Esophagus (tissue), 2 donors: ENCODE measurements at regions not wholly inside any gene's neighbourhood (a gene's known extent, or its start where the extent isn't known, plus 50 kb on each side); places are given as distances from the start of the nearest gene placed in this dataset.
"Not testable (repeated sequence)": the region's sequence is repeated elsewhere in the genome, so short reads cannot be mapped to it uniquely, and the experiment has no call there.

Source experiments
- H3K27ac ChIP-seq, 2 donors: one replicate each; pipeline ENCODE4 v1.5.1; 2013; ENCODE audit warnings: low read depth in 2 of 2, mild to moderate bottlenecking in 2 of 2, inconsistent platforms in 1 of 2, low read length in 1 of 2, moderate library complexity in 1 of 2
- H3K27me3 ChIP-seq, 2 donors: one replicate each; pipeline ENCODE4 v1.6.1; 2013; ENCODE audit warnings: low read length in 2 of 2, control low read depth in 1 of 2, mild to moderate bottlenecking in 1 of 2; ENCODE audit not compliant: insufficient read depth in 2 of 2, control insufficient read depth in 1 of 2
- H3K36me3 ChIP-seq, 2 donors: one replicate each; pipeline ENCODE4 v1.6.1; 2013; ENCODE audit warnings: low read length in 1 of 2; ENCODE audit not compliant: control insufficient read depth in 2 of 2, insufficient read depth in 2 of 2
- H3K4me1 ChIP-seq, 2 donors: one replicate each; pipeline ENCODE4 v1.6.1; 2013; ENCODE audit warnings: low read length in 1 of 2; ENCODE audit not compliant: control insufficient read depth in 2 of 2, insufficient read depth in 2 of 2
- H3K4me3 ChIP-seq, 2 donors: one replicate each; pipeline ENCODE4 v1.5.1; 2013; ENCODE audit warnings: low read length in 2 of 2, mild to moderate bottlenecking in 2 of 2, low read depth in 1 of 2, moderate library complexity in 1 of 2
- H3K9me3 ChIP-seq, 2 donors: one replicate each; pipeline ENCODE4 v1.6.1; 2013; ENCODE audit warnings: mild to moderate bottlenecking in 2 of 2, low read depth in 1 of 2, low read length in 1 of 2, moderate library complexity in 1 of 2; ENCODE audit not compliant: control insufficient read depth in 2 of 2, insufficient read depth in 1 of 2
- WGBS, 2 donors: extraction: QIAGEN DNeasy Blood & Tissue Kit; methylation state at CpG; one replicate each; pipeline ENCODE4 v1.1.7; 2013; 5-methylcytosine and 5-hydroxymethylcytosine counted together
- donor health status: healthy with polysubstance abuse.
- donor health status: Bipolar disorder and iron deficiency.

DNA sequence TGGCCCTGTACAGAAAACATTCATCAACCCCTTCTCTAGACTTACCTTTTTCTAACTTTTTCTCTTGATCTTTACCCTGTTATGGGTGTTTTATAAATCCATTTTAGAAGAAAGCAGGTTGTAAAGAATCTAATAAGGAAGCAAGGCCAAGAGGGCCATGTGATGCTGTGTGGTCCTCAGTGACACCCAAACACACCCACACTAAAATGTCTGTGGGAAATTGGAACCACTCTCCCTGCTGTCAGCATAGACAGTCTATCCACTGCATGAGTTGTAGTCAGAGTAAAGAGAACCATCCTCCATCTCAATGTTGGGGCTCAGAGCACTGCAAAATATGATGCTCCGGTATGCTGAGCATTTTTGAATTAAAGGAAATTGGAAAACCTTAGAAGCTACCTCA, 235.5 kb downstream of the SKIDA1 start:
- H3K27ac ChIP-seq, result no peak overlapping the region
- no peaks in the 10 kb centered on the region for H3K27me3 ChIP-seq
- H3K4me1 ChIP-seq, result peaks cover 0 to 2% of the 10 kb centered on the region in 2 donors
- no peaks in the 10 kb centered on the region for H3K36me3 ChIP-seq
- H3K4me3 ChIP-seq, result no peak overlapping the region
- WGBS, 2 donors, result 96 to 98% methylated on average over 1 of the region's 1 CpG
- H3K9me3 ChIP-seq, result no peaks in the 10 kb centered on the region

DNA sequence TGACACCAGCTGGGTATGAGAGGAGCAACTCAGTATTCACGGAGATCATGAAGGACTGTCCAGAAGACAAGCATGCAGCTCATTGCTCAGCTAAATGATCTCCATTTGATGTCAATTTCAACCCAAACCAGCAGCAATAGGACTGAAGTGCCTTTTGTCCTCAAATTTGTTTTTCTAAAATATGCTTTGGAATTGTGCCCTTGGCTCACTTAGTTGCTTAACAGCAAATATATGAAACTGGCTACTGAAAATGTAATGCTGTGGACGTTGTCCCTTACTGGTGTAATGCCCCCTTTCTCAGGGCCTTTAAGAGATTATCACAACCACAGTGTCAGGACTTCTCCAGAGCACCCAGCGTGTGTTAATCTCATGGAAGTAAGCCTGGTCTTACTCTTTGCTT, 236.2 kb downstream of the SKIDA1 start:
- H3K9me3 ChIP-seq, result no peaks in the 10 kb centered on the region
- H3K36me3 ChIP-seq, result no peaks in the 10 kb centered on the region
- 82 to 84% methylated on average over 3 of the region's 3 CpGs for WGBS, 2 donors
- H3K4me3 ChIP-seq, result no peak overlapping the region
- H3K27me3 ChIP-seq, result no peaks in the 10 kb centered on the region
- no peak overlapping the region for H3K27ac ChIP-seq
- peaks cover 0 to 2% of the 10 kb centered on the region in 2 donors for H3K4me1 ChIP-seq

- Histone ChIP-seq H3K27me3 (no peaks in the 10 kb centered on the region), H3K9me3 (no peaks in the 10 kb centered on the region), H3K4me1 (no peaks in the 10 kb centered on the region), H3K27ac (no peak overlapping the region), H3K36me3 (no peaks in the 10 kb centered on the region), H3K4me3 (no peak overlapping the region)
- WGBS, 2 donors, result 83 to 87% methylated on average over 4 of the region's 4 CpGs
Observed at GRCh38 chr10:21285742-21286331, 239.6 kb downstream of the SKIDA1 start.

DNA sequence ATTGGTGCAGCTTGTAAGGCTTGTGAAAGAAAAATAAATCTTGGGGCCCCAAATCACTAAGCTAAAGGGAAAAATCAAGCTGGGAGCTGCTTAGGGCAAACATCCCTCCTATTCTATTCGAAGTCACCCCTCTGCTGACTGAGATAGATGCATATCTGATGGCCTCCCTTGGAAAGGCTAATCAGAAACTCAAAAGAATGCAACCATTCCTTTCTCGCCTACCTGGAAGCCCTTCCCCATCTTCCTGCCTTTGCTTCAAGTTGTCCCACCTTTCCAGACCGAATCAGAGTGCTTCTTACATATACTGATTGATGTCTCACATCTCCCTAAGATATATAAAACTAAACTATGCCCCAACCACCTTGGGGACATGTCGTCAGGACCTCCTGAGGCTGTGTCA, 240.3 kb downstream of the SKIDA1 start:
- Histone ChIP-seq H3K4me1 (no peaks in the 10 kb centered on the region), H3K27me3 (no peaks in the 10 kb centered on the region), H3K36me3 (no peaks in the 10 kb centered on the region), H3K27ac (no peak overlapping the region), H3K9me3 (no peaks in the 10 kb centered on the region), H3K4me3 (no peak overlapping the region)
- WGBS, 2 donors, result 70 to 85% methylated on average over 4 of the region's 4 CpGs

GRCh38 chr10:21284301-21284700, 241.2 kb downstream of the SKIDA1 start:
- H3K4me3 ChIP-seq, result no peak overlapping the region
- H3K27me3 ChIP-seq, result no peaks in the 10 kb centered on the region
- no peaks in the 10 kb centered on the region for H3K4me1 ChIP-seq
- no peak overlapping the region for H3K27ac ChIP-seq
- H3K36me3 ChIP-seq, result no peaks in the 10 kb centered on the region
- no peaks in the 10 kb centered on the region for H3K9me3 ChIP-seq
- WGBS, 2 donors, result 84 to 86% methylated on average over 2 of the region's 2 CpGs

- H3K27ac ChIP-seq, H3K9me3 ChIP-seq, H3K4me1 ChIP-seq, H3K4me3 ChIP-seq, H3K36me3 ChIP-seq, H3K27me3 ChIP-seq: not testable (repeated sequence)
- WGBS, 2 donors, result 85 to 87% methylated on average over 6 of the region's 6 CpGs
Observed at GRCh38 chr10:21283053-21283452, 242.4 kb downstream of the SKIDA1 start.

- 75 to 82% methylated on average over 8 of the region's 8 CpGs for WGBS, 2 donors
- H3K27ac ChIP-seq, result no peak overlapping the region
Observed at GRCh38 chr10:21281765-21282484, 243.6 kb downstream of the SKIDA1 start.

DNA sequence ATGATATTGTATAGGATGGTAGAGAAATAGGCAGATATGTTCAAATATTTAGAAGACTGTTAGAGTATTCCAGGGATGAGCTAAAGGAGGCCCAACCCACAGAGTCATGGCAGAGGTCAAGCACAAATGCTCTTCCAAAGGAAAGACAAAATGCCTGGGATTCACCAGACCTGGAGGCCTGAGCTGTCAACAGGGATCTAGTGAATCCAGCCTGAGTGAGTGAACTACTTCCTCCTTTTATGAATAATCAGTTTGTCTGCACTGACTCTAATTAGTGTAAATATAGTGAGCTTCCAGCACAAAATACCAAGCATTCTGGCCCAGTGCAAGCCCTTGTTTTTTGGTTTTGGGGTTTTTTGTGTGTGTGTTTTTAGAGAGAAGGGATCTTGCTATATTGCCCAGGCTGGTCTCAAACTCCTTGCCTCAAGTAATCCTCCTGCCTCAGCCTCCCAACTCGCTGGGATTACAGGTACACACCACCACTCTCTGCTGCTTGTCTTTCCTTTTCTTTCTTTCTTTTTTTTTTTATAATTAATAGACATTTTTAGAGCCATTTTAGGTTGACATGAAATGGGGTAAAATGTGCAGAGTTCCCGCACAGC, 244.4 kb downstream of the SKIDA1 start:
- no peaks in the 10 kb centered on the region for H3K9me3 ChIP-seq
- no peak overlapping the region for H3K27ac ChIP-seq
- WGBS, 2 donors, result 83 to 91% methylated on average over 2 of the region's 2 CpGs

More at GRCh38 chr10:21281765-21282484, 243.6 kb downstream of the SKIDA1 start:
- no peaks in the 10 kb centered on the region for H3K27me3 ChIP-seq
- no peaks in the 10 kb centered on the region for H3K36me3 ChIP-seq
- no peaks in the 10 kb centered on the region for H3K9me3 ChIP-seq
- H3K4me1 ChIP-seq, result no peaks in the 10 kb centered on the region
- H3K4me3 ChIP-seq, result no peak overlapping the region

DNA sequence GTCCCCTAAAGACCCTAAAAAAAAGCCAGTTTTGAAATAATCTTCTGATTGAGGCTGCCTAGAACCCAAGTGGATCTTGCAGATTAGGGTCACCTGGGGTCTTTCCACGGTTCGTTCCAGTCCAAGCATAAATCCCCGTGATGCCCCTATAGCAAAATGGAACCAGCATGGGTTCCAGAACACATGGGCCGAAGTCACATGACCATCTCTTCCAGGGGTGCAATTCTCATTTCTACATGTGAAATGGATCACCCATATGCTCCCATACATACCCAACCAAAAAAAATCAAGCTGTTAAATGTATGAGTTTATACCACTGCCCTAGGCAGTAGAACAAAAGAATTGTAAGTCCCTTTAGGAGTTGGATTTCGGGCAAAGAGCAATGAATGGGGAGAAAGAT, 245.4 kb downstream of the SKIDA1 start:
- no peak overlapping the region for H3K27ac ChIP-seq
- H3K36me3 ChIP-seq, result no peaks in the 10 kb centered on the region
- H3K9me3 ChIP-seq, result no peaks in the 10 kb centered on the region
- H3K27me3 ChIP-seq, result no peaks in the 10 kb centered on the region
- H3K4me1 ChIP-seq, result no peaks in the 10 kb centered on the region
- no peak overlapping the region for H3K4me3 ChIP-seq
- 89 to 92% methylated on average over 5 of the region's 5 CpGs for WGBS, 2 donors

More for the DNA sequence above, 244.4 kb downstream of the SKIDA1 start:
- Histone ChIP-seq H3K36me3 (no peaks in the 10 kb centered on the region), H3K27me3 (no peaks in the 10 kb centered on the region), H3K4me3 (no peak overlapping the region), H3K4me1 (no peaks in the 10 kb centered on the region)

GRCh38 chr10:21279217-21279575, 246.3 kb downstream of the SKIDA1 start:
- Histone ChIP-seq H3K36me3 (no peaks in the 10 kb centered on the region), H3K27ac (no peak overlapping the region), H3K9me3 (no peaks in the 10 kb centered on the region), H3K4me1 (no peaks in the 10 kb centered on the region), H3K27me3 (no peaks in the 10 kb centered on the region), H3K4me3 (no peak overlapping the region)
- 80 to 82% methylated on average over 3 of the region's 3 CpGs for WGBS, 2 donors
